HG03565 (cell line): ENCODE measurements at regions not wholly inside any gene's neighbourhood (a gene's known extent, or its start where the extent isn't known, plus 50 kb on each side); places are given as distances from the start of the nearest gene placed in this dataset.
"Not testable (repeated sequence)": the region's sequence is repeated elsewhere in the genome, so short reads cannot be mapped to it uniquely, and the experiment has no call there.

Source experiments
- ATAC-seq: cut with Tn5 transposase; IDR thresholded peaks from one replicate; pipeline ENCODE4 v1.9.1; 2021; ENCODE audit warnings: mild to moderate bottlenecking, moderate library complexity; ENCODE audit not compliant: unreplicated experiment

GRCh38 chr4:57373991-57374390, 263.8 kb upstream of the IGFBP7 start:
- no peak for ATAC-seq

- ATAC-seq: no peak
These were observed 261.5 kb upstream of the IGFBP7 start for GRCh38 chr4:57371671-57372070.

GRCh38 chr4:57370691-57371090, 260.5 kb upstream of the IGFBP7 start:
- no peak for ATAC-seq

- no peak for ATAC-seq
These were observed 259.3 kb upstream of the IGFBP7 start for GRCh38 chr4:57369446-57369845.

GRCh38 chr4:57364255-57364654, 254.1 kb upstream of the IGFBP7 start:
- ATAC-seq: no peak

- no peak for ATAC-seq
These were observed 253.2 kb upstream of the IGFBP7 start for GRCh38 chr4:57363346-57363745.

GRCh38 chr4:57360681-57361080, 250.5 kb upstream of the IGFBP7 start:
- ATAC-seq: no peak

- no peak for ATAC-seq
These were observed 245.0 kb upstream of the IGFBP7 start for GRCh38 chr4:57355101-57355665.

- ATAC-seq: no peak
These were observed 241.5 kb upstream of the IGFBP7 start for GRCh38 chr4:57351731-57352130.

- ATAC-seq: no peak
These were observed 234.1 kb upstream of the IGFBP7 start for GRCh38 chr4:57344296-57344695.

- no peak for ATAC-seq
These were observed 232.2 kb upstream of the IGFBP7 start for GRCh38 chr4:57342411-57342810.

GRCh38 chr4:57338861-57339260, 228.7 kb upstream of the IGFBP7 start:
- ATAC-seq: not testable (repeated sequence)

- no peak for ATAC-seq
These were observed 223.5 kb upstream of the IGFBP7 start for GRCh38 chr4:57333684-57334083.

GRCh38 chr4:57331959-57332358, 221.8 kb upstream of the IGFBP7 start:
- no peak for ATAC-seq

- ATAC-seq: no peak
These were observed 219.1 kb upstream of the IGFBP7 start for GRCh38 chr4:57329279-57329678.

- ATAC-seq: no peak
These were observed 214.6 kb upstream of the IGFBP7 start for GRCh38 chr4:57324673-57325307.

GRCh38 chr4:57320849-57321248, 210.7 kb upstream of the IGFBP7 start:
- ATAC-seq: no peak

GRCh38 chr4:57320217-57320616, 210.0 kb upstream of the IGFBP7 start:
- ATAC-seq: no peak

GRCh38 chr4:57318703-57319102, 208.5 kb upstream of the IGFBP7 start:
- ATAC-seq: no peak

- no peak for ATAC-seq
These were observed 204.5 kb upstream of the IGFBP7 start for GRCh38 chr4:57314636-57315035.

GRCh38 chr4:57312296-57312695, 202.1 kb upstream of the IGFBP7 start:
- no peak for ATAC-seq

GRCh38 chr4:57309658-57310057, 199.5 kb upstream of the IGFBP7 start:
- no peak for ATAC-seq

GRCh38 chr4:57308301-57308700, 198.1 kb upstream of the IGFBP7 start:
- no peak for ATAC-seq
